CD4-positive, alpha-beta T cell (primary cell): ENCODE measurements at regions not wholly inside any gene's neighbourhood (a gene's known extent, or its start where the extent isn't known, plus 50 kb on each side); places are given as distances from the start of the nearest gene placed in this dataset.

Source experiments
- ATAC-seq: fragments of 200-7000 bp; cut with Tn5 transposase; one replicate; pipeline ENCODE4 v1.10.0; 2022; ENCODE audit warnings: mild to moderate bottlenecking; ENCODE audit not compliant: poor library complexity
- CTCF ChIA-PET: fragments of 350-600 bp; sonication (Branson Sonifier 250); formaldehyde crosslinking; loops from one replicate; lab custom pipeline; 2021; ENCODE audit warnings: antibody characterized with exemption, inconsistent platforms; lab: Charles Lee
- POLR2A ChIA-PET: fragments of 350-600 bp; sonication (Branson Sonifier 250); formaldehyde crosslinking; loops from one replicate; lab custom pipeline; 2021; ENCODE audit warnings: antibody characterized with exemption, inconsistent platforms; lab: Charles Lee
- DNase-seq, 14 experiments: peaks; one replicate each; pipeline ENCODE4 v3.0.0-alpha.2; 2013 to 2020; ENCODE audit warnings: mixed read lengths in 2 of 14
- H3K27ac ChIP-seq, 2 donors: one replicate each; pipeline versions ENCODE4 v1.5.1 to v1.7.0; 2013; ENCODE audit warnings: low read length in 2 of 2, low read depth in 1 of 2, mild to moderate bottlenecking in 1 of 2
- H3K27me3 ChIP-seq, 2 experiments: 1 replicate in 1 of 2; 2 replicates in 1 of 2; pipeline versions ENCODE4 v1.6.1 to v1.7.0; 2013; ENCODE audit warnings: low read length in 2 of 2, control low read depth in 1 of 2, mild to moderate bottlenecking in 1 of 2, moderate library complexity in 1 of 2; ENCODE audit not compliant: insufficient read depth in 2 of 2, control insufficient read depth in 1 of 2
- H3K36me3 ChIP-seq: one replicate; pipeline ENCODE4 v1.6.1; 2013; ENCODE audit warnings: low read length, control low read depth; ENCODE audit not compliant: insufficient read depth
- H3K4me1 ChIP-seq: one replicate; pipeline ENCODE4 v1.6.1; 2013; ENCODE audit warnings: low read length, control low read depth; ENCODE audit not compliant: insufficient read depth
- H3K4me3 ChIP-seq: one replicate; pipeline ENCODE4 v1.5.1; 2013; ENCODE audit warnings: mild to moderate bottlenecking, low read length, moderate library complexity
- H3K9me3 ChIP-seq, 2 experiments: 1 replicate in 1 of 2; 2 replicates in 1 of 2; pipeline versions ENCODE4 v1.6.1 to v1.7.0; 2013; ENCODE audit warnings: low read length in 2 of 2, mild to moderate bottlenecking in 2 of 2, control low read depth in 1 of 2, moderate library complexity in 1 of 2; ENCODE audit not compliant: control insufficient read depth in 1 of 2, insufficient read depth in 1 of 2
- H3K27ac Mint-ChIP-seq: one replicate; pipeline ENCODE4 v1.8.0; 2020; ENCODE audit warnings: mixed read lengths
- H3K27me3 Mint-ChIP-seq: one replicate; pipeline ENCODE4 v1.8.0; 2021; ENCODE audit warnings: mixed read lengths
- H3K36me3 Mint-ChIP-seq: one replicate; pipeline ENCODE4 v1.8.0; 2021; ENCODE audit warnings: low read depth, mixed read lengths
- H3K4me1 Mint-ChIP-seq: one replicate; pipeline ENCODE4 v1.8.0; 2021; ENCODE audit warnings: low read depth, mixed read lengths
- H3K4me3 Mint-ChIP-seq: one replicate; pipeline ENCODE4 v1.8.0; 2020; ENCODE audit warnings: mild to moderate bottlenecking, mixed read lengths
- H3K9me3 Mint-ChIP-seq: one replicate; pipeline ENCODE4 v1.8.0; 2020; ENCODE audit warnings: mixed read lengths
- intact Hi-C, 2 experiments: fragments of 100-400 bp; cut with DNase I in 1 of 2; cut with micrococcal nuclease in 1 of 2; formaldehyde crosslinking; loops; one replicate each; pipeline versions ENCODE4 v1.15.1 to v1.9.0; 2023 to 2025; cut with DNase I, micrococcal nuclease
- TF ChIP-seq, protein P1 (sequence below): fragments of 200-600 bp; IDR thresholded peaks from one replicate; pipeline ENCODE4 v1.8.0; 2022; ENCODE audit warnings: antibody characterized with exemption, mild to moderate bottlenecking

DNA sequence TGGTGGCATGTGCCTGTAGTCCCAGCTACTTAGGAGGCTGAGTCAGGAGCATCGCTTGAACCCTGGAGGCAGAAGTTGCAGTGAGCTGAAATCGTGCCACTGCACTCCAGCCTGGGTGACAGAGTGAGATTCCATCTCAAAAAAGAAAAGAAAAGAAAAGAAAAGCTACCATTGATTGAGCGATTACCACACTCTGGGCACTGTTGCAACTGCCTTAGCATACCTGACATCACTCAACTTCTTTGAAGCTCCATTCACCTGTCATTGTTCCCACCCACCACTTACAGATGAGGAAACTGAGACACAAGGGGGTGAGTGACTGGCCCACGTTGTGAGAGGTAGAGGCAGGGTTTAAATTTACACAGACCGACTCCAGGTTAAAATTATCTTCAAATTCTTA, 442.1 kb upstream of the SULF2 start:
- Mint-ChIP-seq H3K27ac (no peak overlapping the region), H3K4me1 (no peaks in the 10 kb centered on the region), H3K27me3 (no peaks in the 10 kb centered on the region), H3K4me3 (no peak overlapping the region), H3K9me3 (no peaks in the 10 kb centered on the region), H3K36me3 (no peaks in the 10 kb centered on the region)
- H3K36me3 ChIP-seq, result no peaks in the 10 kb centered on the region
- ChIA-PET CTCF (no interaction called here), POLR2A (no interaction called here)
- H3K27ac ChIP-seq, result no peak overlapping the region
- intact Hi-C loops, result no loop called here
- H3K27me3 ChIP-seq, result peaks cover 0 to 2% of the 10 kb centered on the region in 2 experiments
- H3K4me1 ChIP-seq, result no peaks in the 10 kb centered on the region
- ATAC-seq (no peak), DNase-seq (no peak)
- TF ChIP-seq, protein P1, sequence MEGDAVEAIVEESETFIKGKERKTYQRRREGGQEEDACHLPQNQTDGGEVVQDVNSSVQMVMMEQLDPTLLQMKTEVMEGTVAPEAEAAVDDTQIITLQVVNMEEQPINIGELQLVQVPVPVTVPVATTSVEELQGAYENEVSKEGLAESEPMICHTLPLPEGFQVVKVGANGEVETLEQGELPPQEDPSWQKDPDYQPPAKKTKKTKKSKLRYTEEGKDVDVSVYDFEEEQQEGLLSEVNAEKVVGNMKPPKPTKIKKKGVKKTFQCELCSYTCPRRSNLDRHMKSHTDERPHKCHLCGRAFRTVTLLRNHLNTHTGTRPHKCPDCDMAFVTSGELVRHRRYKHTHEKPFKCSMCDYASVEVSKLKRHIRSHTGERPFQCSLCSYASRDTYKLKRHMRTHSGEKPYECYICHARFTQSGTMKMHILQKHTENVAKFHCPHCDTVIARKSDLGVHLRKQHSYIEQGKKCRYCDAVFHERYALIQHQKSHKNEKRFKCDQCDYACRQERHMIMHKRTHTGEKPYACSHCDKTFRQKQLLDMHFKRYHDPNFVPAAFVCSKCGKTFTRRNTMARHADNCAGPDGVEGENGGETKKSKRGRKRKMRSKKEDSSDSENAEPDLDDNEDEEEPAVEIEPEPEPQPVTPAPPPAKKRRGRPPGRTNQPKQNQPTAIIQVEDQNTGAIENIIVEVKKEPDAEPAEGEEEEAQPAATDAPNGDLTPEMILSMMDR, result no peak
- H3K4me3 ChIP-seq, result no peak overlapping the region
- H3K9me3 ChIP-seq, result peaks cover 0 to 24% of the 10 kb centered on the region in 2 experiments

GRCh38 chr20:48226642-48227041, 441.4 kb upstream of the SULF2 start:
- Mint-ChIP-seq H3K27me3 (no peaks in the 10 kb centered on the region), H3K27ac (no peak overlapping the region), H3K4me3 (no peak overlapping the region), H3K36me3 (no peaks in the 10 kb centered on the region), H3K4me1 (no peaks in the 10 kb centered on the region), H3K9me3 (no peaks in the 10 kb centered on the region)
- H3K27me3 ChIP-seq, result peaks cover 0 to 2% of the 10 kb centered on the region in 2 experiments
- intact Hi-C loops, result no loop called here
- H3K9me3 ChIP-seq, result peaks cover 0 to 24% of the 10 kb centered on the region in 2 experiments
- DNase-seq (no peak), ATAC-seq (no peak)
- H3K4me1 ChIP-seq, result no peaks in the 10 kb centered on the region
- POLR2A ChIA-PET, result no interaction called here
- H3K27ac ChIP-seq, result no peak overlapping the region
- TF ChIP-seq, protein P1, result no peak
- H3K4me3 ChIP-seq, result no peak overlapping the region
- H3K36me3 ChIP-seq, result no peaks in the 10 kb centered on the region
- CTCF ChIA-PET, result no interaction called here

DNA sequence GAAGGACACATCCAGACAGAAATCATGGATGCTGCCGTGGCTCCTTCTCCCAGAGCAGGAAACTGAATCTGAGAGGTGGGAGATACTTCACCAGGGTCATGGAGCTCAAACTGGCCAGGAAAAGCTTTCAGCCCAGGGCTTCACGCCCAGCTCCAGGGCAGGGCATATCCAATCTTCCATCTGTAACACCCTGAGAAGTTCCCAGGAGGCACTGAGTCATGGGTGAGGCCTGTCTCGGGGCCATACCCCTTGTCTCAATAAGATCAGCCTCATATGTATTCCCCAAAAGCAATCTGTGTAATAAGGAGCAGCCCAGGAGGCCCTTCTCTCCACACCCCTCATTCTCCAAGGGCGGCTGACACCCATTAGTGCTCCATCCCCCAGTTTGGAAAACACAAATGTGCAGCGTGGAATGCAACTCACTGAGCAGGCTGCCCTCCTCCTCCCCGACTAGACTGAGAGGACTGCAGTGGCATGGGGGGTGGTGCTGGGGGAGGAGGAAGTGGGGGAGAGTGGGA, 439.3 kb upstream of the SULF2 start:
- H3K36me3 ChIP-seq, result no peaks in the 10 kb centered on the region
- ChIA-PET CTCF (no interaction called here), POLR2A (no interaction called here)
- Mint-ChIP-seq H3K4me3 (no peak overlapping the region), H3K36me3 (no peaks in the 10 kb centered on the region), H3K9me3 (no peaks in the 10 kb centered on the region), H3K27ac (no peak overlapping the region), H3K27me3 (no peaks in the 10 kb centered on the region), H3K4me1 (no peaks in the 10 kb centered on the region)
- intact Hi-C loops, result no loop called here
- peaks cover 0 to 6% of the 10 kb centered on the region in 2 experiments for H3K9me3 ChIP-seq
- H3K27ac ChIP-seq, result no peak overlapping the region
- H3K4me3 ChIP-seq, result no peak overlapping the region
- TF ChIP-seq, protein P1, result no peak
- H3K4me1 ChIP-seq, result no peaks in the 10 kb centered on the region
- DNase-seq (no peak), ATAC-seq (no peak)
- no peaks in the 10 kb centered on the region for H3K27me3 ChIP-seq
